ENCODE measurements at regions not wholly inside any gene's neighbourhood (a gene's known extent, or its start where the extent isn't known, plus 50 kb on each side); places are given as distances from the start of the nearest gene placed in this dataset.

DNA sequence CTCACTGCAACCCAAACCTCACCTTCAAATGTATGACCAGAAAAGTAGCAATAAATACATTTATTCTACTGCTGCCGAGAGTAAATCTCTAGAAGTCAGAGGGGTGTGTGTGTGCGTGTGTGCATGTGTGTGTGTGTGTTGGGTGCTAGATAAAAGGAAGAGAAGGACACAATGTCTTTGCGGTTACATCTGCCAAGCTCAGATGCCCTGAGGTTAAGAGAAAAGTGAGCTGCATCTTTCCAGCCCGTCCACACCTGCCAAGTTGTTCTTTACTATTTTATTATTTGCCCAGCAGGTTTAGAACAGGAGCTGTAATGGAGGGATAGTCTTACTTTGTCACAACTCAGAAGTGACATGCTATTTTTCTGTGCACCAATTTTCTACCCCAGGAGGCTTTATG, 54.5 kb upstream of the ANKFN1 start:
- no peak for DNase-seq

- DNase-seq = no peak
Observed at GRCh38 chr17:56099649-56100048, 53.6 kb upstream of the ANKFN1 start.
